ENCODE measurements at regions not wholly inside any gene's neighbourhood (a gene's known extent, or its start where the extent isn't known, plus 50 kb on each side); places are given as distances from the start of the nearest gene placed in this dataset.

DNA sequence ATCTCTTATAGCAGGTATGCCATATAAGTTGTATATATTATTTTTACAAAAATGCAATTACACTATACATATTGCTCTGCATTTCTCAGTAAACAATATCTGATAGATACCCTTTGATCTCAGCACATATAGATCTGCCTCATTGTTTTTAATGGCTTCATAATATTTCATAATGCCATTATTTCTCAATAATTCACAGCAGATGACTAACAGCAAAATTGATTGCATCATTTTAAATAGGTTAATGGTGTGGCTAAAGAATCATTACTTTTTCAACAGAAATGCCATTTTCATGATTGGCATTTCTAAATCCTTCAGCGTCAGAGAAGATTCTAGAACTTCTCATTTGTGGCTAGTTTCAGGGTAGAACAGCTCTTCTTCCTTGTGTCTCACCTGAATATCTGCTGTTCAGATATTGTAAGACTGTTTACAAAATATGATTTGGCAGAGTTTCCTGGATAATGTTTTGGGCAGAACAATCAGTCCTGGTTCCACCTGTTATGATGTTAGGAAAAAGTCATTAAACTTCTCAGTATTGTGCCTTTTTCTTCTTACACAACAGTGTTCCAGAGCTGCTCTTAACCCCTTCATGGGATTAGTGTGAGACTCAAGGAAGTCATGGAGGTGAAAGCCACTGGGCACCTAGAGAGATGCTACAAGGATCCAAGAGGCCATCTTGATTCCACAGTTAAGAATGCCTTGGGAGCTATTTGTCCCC lies 397.6 kb upstream of the THBS1 start:
- TF ChIP-seq CTCF (IDR thresholded peaks at IDR 0.05; ENCODE audit: low read depth, low read length, missing control alignments): no peak
- H3K4me3 ChIP-seq (replicated peaks; ENCODE audit: low read depth, low read length): no peak overlapping the region
- no peak for DNase-seq (ENCODE audit: extremely low read depth, low read depth)

DNA sequence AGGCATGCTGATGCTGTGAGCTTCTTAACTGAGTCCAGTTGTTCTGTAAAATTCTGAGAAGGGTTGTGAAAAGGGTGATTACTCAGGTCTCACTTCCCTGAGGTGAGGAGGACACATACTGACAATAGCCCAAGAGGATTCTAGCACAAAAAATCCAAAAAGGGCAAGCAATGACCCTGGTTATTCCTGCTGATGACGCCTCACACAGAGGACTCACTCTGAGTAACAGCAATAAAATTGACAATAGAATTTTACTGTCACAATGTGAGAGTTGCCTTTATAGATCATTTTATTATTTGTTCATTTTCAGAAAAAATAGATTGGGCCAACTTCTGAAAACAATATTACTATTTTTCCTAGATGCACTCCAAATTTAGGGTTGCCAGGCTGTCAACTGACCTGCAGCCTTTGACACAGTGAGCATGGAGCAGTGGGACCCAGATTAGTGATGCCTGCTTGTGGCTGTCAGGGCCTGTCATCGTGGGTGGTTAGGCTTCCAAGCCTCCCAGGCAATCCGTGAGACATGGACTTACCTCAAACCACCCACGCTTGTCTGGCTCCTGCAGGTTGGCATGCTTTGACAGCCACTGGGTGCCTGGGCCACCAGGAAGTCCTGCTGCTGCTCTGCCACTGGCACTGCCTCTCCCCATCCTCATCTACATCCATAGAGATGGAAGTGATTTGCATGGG lies 396.0 kb upstream of the THBS1 start:
- H3K4me3 ChIP-seq (replicated peaks; ENCODE audit: low read depth, low read length): no peak overlapping the region
- no peak for DNase-seq (ENCODE audit: extremely low read depth, low read depth)
- TF ChIP-seq CTCF (IDR thresholded peaks at IDR 0.05; ENCODE audit: low read depth, low read length, missing control alignments): no peak

- no peak for DNase-seq (ENCODE audit: extremely low read depth, low read depth)
- no peak for TF ChIP-seq CTCF (IDR thresholded peaks at IDR 0.05; ENCODE audit: low read depth, low read length, missing control alignments)
These were observed 392.6 kb upstream of the THBS1 start for GRCh38 chr15:39188314-39188713.

GRCh38 chr15:39188930-39189329 lies 391.9 kb upstream of the THBS1 start:
- no peak overlapping the region for H3K4me3 ChIP-seq (replicated peaks; ENCODE audit: low read depth, low read length)
- no peak for TF ChIP-seq CTCF (IDR thresholded peaks at IDR 0.05; ENCODE audit: low read depth, low read length, missing control alignments)
- DNase-seq (ENCODE audit: extremely low read depth, low read depth): no peak

More at GRCh38 chr15:39188314-39188713, 392.6 kb upstream of the THBS1 start:
- no peak overlapping the region for H3K4me3 ChIP-seq (replicated peaks; ENCODE audit: low read depth, low read length)

GRCh38 chr15:39191871-39192291 lies 389.0 kb upstream of the THBS1 start:
- H3K4me3 ChIP-seq (replicated peaks; ENCODE audit: low read depth, low read length): no peak overlapping the region
- no peak for DNase-seq (ENCODE audit: extremely low read depth, low read depth)
- TF ChIP-seq CTCF (IDR thresholded peaks at IDR 0.05; ENCODE audit: low read depth, low read length, missing control alignments): no peak

DNA sequence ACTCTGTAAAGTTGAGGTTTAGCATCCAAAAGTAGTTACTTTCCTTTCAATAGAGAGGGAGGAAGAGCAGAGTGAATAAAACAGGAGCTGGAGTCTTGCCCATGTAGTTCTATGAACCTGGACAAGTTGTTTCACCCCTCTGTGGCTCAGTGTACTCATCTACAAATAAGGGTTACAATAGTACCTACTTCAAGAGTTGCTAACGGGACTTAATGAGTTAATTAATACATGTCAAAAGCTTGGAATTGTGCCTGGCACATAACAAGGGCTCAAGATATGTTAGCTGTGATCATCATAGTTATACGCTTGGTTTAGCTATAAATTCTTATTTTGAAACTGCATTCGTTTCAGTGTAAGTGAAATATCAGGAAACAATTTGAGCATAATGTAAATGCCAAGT lies 388.5 kb upstream of the THBS1 start:
- DNase-seq (ENCODE audit: extremely low read depth, low read depth): no peak
- no peak overlapping the region for H3K4me3 ChIP-seq (replicated peaks; ENCODE audit: low read depth, low read length)
- no peak for TF ChIP-seq CTCF (IDR thresholded peaks at IDR 0.05; ENCODE audit: low read depth, low read length, missing control alignments)

Measured in HFF-Myc (cell line).